Amniotic epithelial cell (primary cell): ENCODE measurements at regions not wholly inside any gene's neighbourhood (a gene's known extent, or its start where the extent isn't known, plus 50 kb on each side); places are given as distances from the start of the nearest gene placed in this dataset.
A peak's percentile ranks its signal among the peaks of the same experiment; 100 is the strongest.
"Not testable (repeated sequence)": the region's sequence is repeated elsewhere in the genome, so short reads cannot be mapped to it uniquely, and the experiment has no call there.

Source experiments
- DNase-seq: peaks from one replicate; pipeline ENCODE4 v3.0.0-alpha.2; 2010; ENCODE audit warnings: low read depth

- DNase-seq: no peak
Observed at GRCh38 chr17:13865650-13866049, 203.7 kb upstream of the COX10 start.

- no peak for DNase-seq
Observed at GRCh38 chr17:13869331-13869940, 199.9 kb upstream of the COX10 start.

- no peak for DNase-seq
Observed at GRCh38 chr17:13871261-13871660, 198.0 kb upstream of the COX10 start.

- no peak for DNase-seq
Observed at GRCh38 chr17:13874134-13874533, 195.2 kb upstream of the COX10 start.

GRCh38 chr17:13874817-13875216 lies 194.5 kb upstream of the COX10 start:
- DNase-seq: no peak

- DNase-seq: no peak
Observed at GRCh38 chr17:13879961-13880466, 189.3 kb upstream of the COX10 start.

GRCh38 chr17:13883659-13884058 lies 185.6 kb upstream of the COX10 start:
- DNase-seq: no peak

GRCh38 chr17:13884347-13884746 lies 185.0 kb upstream of the COX10 start:
- no peak for DNase-seq

- no peak for DNase-seq
Observed at GRCh38 chr17:13885550-13885949, 183.8 kb upstream of the COX10 start.

GRCh38 chr17:13885953-13886889 lies 183.1 kb upstream of the COX10 start:
- peak; percentile 19 for DNase-seq

- DNase-seq: peak; percentile 34
Observed at GRCh38 chr17:13888056-13888609, 181.2 kb upstream of the COX10 start.

GRCh38 chr17:13908971-13909370 lies 160.3 kb upstream of the COX10 start:
- not testable (repeated sequence) for DNase-seq

GRCh38 chr17:13909901-13910519 lies 159.3 kb upstream of the COX10 start:
- DNase-seq: no peak

GRCh38 chr17:13917634-13918033 lies 151.7 kb upstream of the COX10 start:
- DNase-seq: no peak

GRCh38 chr17:13918247-13918646 lies 151.1 kb upstream of the COX10 start:
- no peak for DNase-seq

- DNase-seq: no peak
Observed at GRCh38 chr17:13919818-13920217, 149.5 kb upstream of the COX10 start.

- DNase-seq: no peak
Observed at GRCh38 chr17:13920413-13920812, 148.9 kb upstream of the COX10 start.

GRCh38 chr17:13921841-13922776 lies 147.2 kb upstream of the COX10 start:
- no peak for DNase-seq

- DNase-seq: no peak
Observed at GRCh38 chr17:13922885-13923284, 146.4 kb upstream of the COX10 start.

GRCh38 chr17:13925579-13925978 lies 143.7 kb upstream of the COX10 start:
- no peak for DNase-seq

GRCh38 chr17:13931111-13931526 lies 138.2 kb upstream of the COX10 start:
- peak; percentile 13 for DNase-seq
